CD4-positive, alpha-beta T cell treated with Interleukin-15 for 1 hour (primary cell): ENCODE measurements at regions not wholly inside any gene's neighbourhood (a gene's known extent, or its start where the extent isn't known, plus 50 kb on each side); places are given as distances from the start of the nearest gene placed in this dataset.
"Not testable (repeated sequence)": the region's sequence is repeated elsewhere in the genome, so short reads cannot be mapped to it uniquely, and the experiment has no call there.

Experiments used
- DNase-seq: peaks from one replicate; pipeline ENCODE4 v3.0.0-alpha.2; 2020

GRCh38 chr9:88596376-88596775 is 61.4 kb downstream of the NXNL2 start:
- DNase-seq, result no peak

- no peak for DNase-seq
Observed at GRCh38 chr9:88604836-88605511, 70.0 kb downstream of the NXNL2 start.

- no peak for DNase-seq
Observed at GRCh38 chr9:88605512-88606362, 70.8 kb downstream of the NXNL2 start.

GRCh38 chr9:88614359-88614758 is 79.4 kb downstream of the NXNL2 start:
- no peak for DNase-seq

GRCh38 chr9:88623698-88624097 is 88.7 kb downstream of the NXNL2 start:
- DNase-seq, result no peak

GRCh38 chr9:88628114-88628513 is 93.1 kb downstream of the NXNL2 start:
- DNase-seq, result no peak

GRCh38 chr9:88628811-88629210 is 93.8 kb downstream of the NXNL2 start:
- no peak for DNase-seq

- not testable (repeated sequence) for DNase-seq
Observed at GRCh38 chr9:88630574-88630973, 95.6 kb downstream of the NXNL2 start.

- DNase-seq, result no peak
Observed at GRCh38 chr9:88635151-88635550, 100.2 kb downstream of the NXNL2 start.

- DNase-seq, result no peak
Observed at GRCh38 chr9:88641456-88642240, 106.7 kb downstream of the NXNL2 start.

GRCh38 chr9:88642336-88642735 is 107.4 kb downstream of the NXNL2 start:
- DNase-seq, result no peak

- no peak for DNase-seq
Observed at GRCh38 chr9:88643931-88644330, 109.0 kb downstream of the NXNL2 start.

- DNase-seq, result no peak
Observed at GRCh38 chr9:88645172-88645878, 110.3 kb downstream of the NXNL2 start.

GRCh38 chr9:88645879-88646199 is 110.9 kb downstream of the NXNL2 start:
- DNase-seq, result no peak

- no peak for DNase-seq
Observed at GRCh38 chr9:88646539-88647300, 111.7 kb downstream of the NXNL2 start.

- DNase-seq, result no peak
Observed at GRCh38 chr9:88651682-88652633, 117.0 kb downstream of the NXNL2 start.

- DNase-seq, result no peak
Observed at GRCh38 chr9:88652876-88653275, 117.9 kb downstream of the NXNL2 start.

GRCh38 chr9:88653406-88653805 is 118.4 kb downstream of the NXNL2 start:
- no peak for DNase-seq

GRCh38 chr9:88653911-88654310 is 118.9 kb downstream of the NXNL2 start:
- DNase-seq, result no peak

GRCh38 chr9:88657893-88658292 is 122.9 kb downstream of the NXNL2 start:
- no peak for DNase-seq

GRCh38 chr9:88658311-88658822 is 123.4 kb downstream of the NXNL2 start:
- no peak for DNase-seq
